Right renal cortex interstitium (tissue), 3 donors: ENCODE measurements at regions not wholly inside any gene's neighbourhood (a gene's known extent, or its start where the extent isn't known, plus 50 kb on each side); places are given as distances from the start of the nearest gene placed in this dataset.
"Not testable (repeated sequence)": the region's sequence is repeated elsewhere in the genome, so short reads cannot be mapped to it uniquely, and the experiment has no call there.

Experiments used
- DNase-seq, 3 donors: peaks; one replicate each; pipeline ENCODE4 v3.0.0-alpha.2; 2013; ENCODE audit warnings: low read depth in 3 of 3, low spot score in 2 of 3

DNA sequence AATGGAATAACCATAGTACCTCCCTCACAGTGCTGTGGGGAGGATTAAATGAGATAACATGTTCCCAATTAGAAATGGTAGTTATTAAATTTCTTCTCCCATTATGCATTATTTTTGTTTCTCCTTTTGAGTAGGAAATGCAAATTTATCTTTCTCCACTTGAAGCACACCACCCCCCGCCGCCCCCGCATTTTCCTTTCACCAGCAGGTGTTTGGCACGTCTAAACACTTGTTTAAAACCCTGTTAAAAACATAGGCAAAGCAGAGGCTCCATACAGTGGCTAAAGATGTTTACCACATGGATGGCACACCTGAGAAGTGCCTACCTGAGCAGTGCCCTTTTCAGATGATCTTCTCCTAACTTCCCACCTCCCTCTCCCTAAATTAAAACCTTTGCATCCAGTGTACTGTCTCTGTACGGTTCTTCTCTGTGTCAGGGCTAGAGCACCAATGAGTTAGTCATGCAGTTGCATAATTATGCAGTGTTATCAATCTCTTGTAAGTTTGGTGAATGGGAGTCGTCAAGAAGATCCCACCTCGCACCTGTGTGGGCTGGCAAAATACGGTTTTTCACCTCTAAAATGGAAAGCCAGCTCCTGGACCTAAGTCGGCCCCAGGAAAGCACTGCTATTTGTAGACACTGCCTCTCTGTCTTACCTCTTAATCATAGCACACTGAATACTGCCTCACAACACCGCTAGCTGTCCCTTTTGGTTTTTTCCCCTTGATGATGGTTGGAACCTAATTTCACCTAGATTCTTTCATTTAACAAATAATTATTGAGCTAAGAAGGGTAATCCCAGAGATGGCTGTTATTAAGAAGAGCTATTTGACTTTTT is 122.0 kb downstream of the CT47B1 start:
- no peak for DNase-seq

- DNase-seq = no peak
Measured at GRCh38 chrX:120752431-120753082, 122.7 kb upstream of the C1GALT1C1 start.

GRCh38 chrX:120751683-120752082 is 121.8 kb upstream of the C1GALT1C1 start:
- no peak for DNase-seq

- DNase-seq = no peak
Measured at GRCh38 chrX:120750381-120750780, 120.5 kb upstream of the C1GALT1C1 start.

GRCh38 chrX:120749141-120749846 is 119.4 kb upstream of the C1GALT1C1 start:
- DNase-seq = no peak

GRCh38 chrX:120746153-120746552 is 116.3 kb upstream of the C1GALT1C1 start:
- DNase-seq = no peak

- no peak for DNase-seq
Measured at GRCh38 chrX:120742946-120743665, 113.3 kb upstream of the C1GALT1C1 start.

DNA sequence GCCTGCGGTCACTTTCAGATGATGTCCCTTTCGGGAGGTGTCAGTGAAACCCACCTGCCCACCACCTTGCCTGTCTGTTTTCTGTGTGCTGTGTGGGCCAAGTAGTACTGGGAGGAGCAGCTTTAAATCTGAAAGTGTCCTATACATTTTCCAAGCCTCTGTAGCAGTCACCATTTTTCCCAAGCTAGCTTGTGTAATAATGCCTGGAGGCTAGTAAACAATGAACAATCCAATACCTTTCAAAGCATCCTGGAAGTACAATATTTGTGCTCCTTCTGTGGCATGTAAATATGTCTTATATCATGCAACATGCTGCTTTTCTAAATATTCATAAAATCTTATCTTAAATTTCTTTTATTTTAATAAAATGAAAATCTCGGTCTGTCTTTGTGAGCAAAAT is 111.6 kb upstream of the C1GALT1C1 start:
- DNase-seq = no peak

DNA sequence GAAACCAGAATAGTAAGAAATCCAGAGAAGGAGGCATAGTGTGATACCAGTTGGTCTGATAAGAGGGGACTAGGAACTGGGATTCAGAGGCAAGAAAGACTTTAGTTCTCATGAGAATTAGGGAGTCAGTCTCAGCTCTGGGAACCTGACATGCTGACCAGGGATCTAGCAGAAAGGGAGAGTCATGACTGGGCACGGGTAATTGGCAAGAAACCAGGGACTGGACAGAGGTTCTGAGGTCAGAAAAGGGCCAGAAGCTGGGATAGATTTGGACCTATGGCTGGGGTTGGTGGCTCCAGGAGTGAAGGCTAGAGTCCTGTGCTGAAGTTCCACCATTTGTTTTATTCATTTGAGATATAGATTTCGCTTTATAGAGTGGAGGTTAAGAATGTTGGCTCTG is 110.2 kb upstream of the C1GALT1C1 start:
- no peak for DNase-seq

DNA sequence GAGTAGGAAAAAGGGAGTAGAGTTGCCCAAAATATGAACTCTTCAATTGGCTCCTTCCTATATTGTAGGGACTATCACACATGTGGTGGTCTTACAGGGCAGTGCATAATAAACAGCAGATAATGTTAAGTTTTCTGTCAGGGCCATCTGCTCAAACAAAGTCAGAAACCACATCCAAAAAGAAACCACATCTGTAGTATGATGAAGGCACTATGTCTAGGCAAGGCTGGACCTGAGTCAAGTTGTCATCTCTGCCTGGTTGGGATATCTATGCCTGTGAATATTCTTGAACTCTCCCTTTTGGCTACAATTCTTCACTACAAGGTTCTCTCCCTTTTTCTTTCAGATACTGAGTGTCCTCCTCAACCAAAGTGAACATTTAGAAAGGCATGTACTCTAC is 109.4 kb upstream of the C1GALT1C1 start:
- no peak for DNase-seq

- DNase-seq = no peak
Measured at GRCh38 chrX:120736989-120737388, 107.1 kb upstream of the C1GALT1C1 start.

- DNase-seq = no peak
Measured at GRCh38 chrX:120735966-120736365, 106.1 kb upstream of the C1GALT1C1 start.

DNA sequence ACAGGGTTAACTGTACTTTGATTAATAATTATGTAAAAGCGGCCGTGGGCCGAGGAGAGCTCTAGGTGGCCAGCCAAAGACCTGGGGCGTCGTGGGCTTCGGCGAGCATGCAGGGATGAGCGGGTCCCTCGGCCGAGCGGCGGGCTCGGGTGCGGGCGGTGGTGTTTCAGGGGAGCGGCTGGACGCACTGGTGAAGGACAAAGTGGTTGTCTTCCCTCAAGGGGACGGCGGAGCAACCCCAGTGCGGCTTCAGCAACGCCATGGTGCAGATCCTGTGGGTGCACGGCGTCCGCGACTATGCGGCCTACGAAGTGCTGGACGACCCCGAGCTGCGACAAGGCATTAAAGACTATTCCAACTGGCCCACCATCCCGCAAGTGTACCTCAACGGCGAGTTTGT is 103.0 kb upstream of the C1GALT1C1 start:
- DNase-seq = no peak

DNA sequence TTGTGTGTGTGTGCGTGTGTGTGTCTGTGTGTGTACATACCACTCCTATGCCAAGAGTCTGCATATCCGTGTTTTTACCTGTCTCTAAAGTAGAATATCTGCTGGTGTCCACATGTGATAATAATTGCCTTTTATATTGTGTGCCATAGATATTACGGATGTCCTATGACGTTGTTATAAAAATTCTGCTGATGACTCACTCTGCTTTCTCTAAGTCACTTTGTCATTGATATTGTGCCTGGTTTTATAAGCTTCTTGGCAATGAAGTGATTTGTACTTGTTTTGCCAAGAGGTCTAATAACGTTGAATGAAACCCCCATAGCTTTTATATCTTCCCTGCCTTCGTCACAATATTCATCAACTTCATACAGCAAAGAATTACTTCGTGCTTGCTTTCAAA is 102.6 kb upstream of the C1GALT1C1 start:
- DNase-seq = no peak

DNA sequence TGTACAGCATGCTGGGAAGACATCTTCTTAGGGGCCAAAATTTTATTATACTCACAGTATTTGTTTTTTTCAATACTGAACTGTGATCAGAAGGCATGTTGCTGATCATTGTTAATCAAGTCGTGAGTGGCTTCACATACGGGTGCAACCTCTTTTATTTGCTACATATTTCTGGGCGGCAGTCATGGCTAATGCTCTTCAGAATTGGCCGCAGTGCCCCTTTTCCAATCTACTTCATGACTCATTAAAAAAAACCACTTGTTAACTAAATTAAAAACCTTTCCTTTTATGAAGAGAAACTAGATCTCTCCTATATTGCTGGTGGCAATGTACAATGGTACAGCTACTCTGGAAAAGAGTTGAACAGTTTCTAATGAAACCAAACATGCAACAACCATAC is 101.5 kb upstream of the C1GALT1C1 start:
- no peak for DNase-seq

DNA sequence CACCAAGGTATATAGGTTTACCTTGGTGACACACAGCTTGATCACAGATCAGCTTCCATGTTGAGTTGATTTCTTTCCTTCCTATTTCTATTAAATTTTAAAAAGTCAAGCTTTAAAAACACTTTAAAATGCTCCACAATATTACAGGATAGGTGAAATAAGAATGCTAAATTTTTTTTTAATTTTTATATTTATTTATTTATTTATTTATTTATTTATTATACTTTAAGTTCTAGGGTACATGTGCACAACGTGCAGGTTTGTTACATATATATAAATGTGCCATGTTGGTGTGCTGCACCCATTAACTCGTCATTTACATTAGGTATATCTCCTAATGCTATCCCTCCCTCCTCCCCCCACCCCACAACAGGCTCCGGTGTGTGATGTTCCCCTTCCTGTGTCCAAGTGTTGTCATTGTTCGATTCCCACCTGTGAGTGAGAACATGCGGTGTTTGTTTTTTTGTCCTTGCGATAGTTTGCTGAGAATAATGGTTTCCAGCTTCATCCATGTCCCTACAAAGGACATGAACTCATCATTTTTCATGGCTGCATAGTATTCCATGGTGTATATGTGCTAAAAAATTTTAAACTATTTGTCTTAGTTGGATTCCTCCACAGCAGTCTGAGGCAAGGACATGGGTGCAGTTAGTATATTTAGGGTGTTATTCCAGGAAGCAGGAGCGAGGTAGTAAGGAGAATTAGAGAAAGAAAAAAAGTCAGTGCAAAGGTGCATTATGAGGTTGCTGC is 99.8 kb upstream of the C1GALT1C1 start:
- not testable (repeated sequence) for DNase-seq

GRCh38 chrX:120727911-120728310 is 98.1 kb upstream of the C1GALT1C1 start:
- DNase-seq = no peak

DNA sequence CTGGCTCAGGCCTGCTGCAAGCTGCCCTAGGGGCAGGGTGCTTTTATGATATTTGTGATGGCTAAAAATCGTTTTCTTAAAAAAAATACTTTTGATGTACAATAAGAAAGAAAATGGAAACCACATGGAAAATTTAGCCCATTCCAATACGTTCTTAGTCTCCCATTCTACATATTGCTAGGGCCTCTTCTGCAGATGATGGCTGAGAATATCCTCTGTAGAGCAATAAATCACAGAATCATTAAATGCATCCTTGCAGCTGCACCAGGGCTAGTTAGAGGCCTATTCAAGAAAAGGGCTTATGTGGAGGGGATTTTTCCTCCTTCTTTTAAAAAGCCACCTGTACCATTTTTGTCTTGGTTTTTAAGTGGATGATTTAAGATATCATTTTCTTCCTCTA is 97.6 kb upstream of the C1GALT1C1 start:
- DNase-seq = no peak

DNA sequence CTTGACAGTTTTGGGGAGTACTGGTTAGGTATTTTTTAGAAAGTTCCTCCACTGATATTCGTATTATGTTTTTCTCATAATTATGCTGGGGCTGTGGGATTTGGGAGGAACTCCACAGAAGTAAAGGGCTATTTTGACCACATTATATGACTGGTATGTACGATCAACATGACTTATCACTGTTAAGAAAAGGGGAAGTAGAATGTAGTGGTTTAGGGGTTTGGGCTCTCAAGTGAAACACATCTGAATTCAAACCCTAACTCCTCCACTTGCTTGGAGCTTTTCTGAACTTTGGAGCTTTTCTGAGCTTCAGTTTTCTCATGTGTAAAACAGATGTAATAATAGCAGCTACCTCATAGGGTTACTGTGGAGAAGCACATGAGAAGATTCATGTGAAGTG is 96.4 kb upstream of the C1GALT1C1 start:
- no peak for DNase-seq

- no peak for DNase-seq
Measured at GRCh38 chrX:120725874-120726273, 96.0 kb upstream of the C1GALT1C1 start.
